ENCODE measurements at regions not wholly inside any gene's neighbourhood (a gene's known extent, or its start where the extent isn't known, plus 50 kb on each side); places are given as distances from the start of the nearest gene placed in this dataset.

GRCh38 chr18:22467760-22468553 lies 50.2 kb upstream of the CTAGE1 start:
- Histone ChIP-seq H3K27ac (peak overlapping the region; percentile 78 to 84), H3K36me3 (no peaks in the 10 kb centered on the region), H3K9me3 (no peaks in the 10 kb centered on the region), H3K27me3 (no peaks in the 10 kb centered on the region), H3K4me1 (peaks cover 0 to 76% (median 54%) of the 10 kb centered on the region in 4 donors), H3K4me3 (no peak overlapping the region)
- peak; percentile 75 to 82 for DNase-seq
- intact Hi-C loops (cut with DNase I; ENCODE audit: low total_unique reads) = loop anchor here (10.0 kb wide), 1 partner anchor 293 kb away; no protein-coding TSS in a partner anchor
- no peak for TF ChIP-seq CTCF (IDR thresholded peaks at IDR 0.05)

DNA sequence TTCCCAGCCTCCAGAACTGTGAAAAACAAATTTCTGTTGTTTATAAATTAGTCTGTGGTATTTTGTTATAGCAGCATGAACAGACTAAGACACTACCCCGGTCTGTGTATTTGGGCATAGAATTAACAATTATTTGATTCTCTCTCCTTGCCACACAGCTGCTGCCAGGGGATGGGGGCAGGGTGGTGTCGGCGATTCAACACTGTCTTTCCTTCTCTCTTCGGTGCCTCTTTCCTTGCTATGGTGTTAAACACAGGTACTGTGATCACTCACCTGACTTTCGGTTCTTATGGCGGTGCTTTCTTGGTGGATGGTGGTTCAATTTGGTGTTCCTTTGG lies 50.8 kb upstream of the CTAGE1 start:
- no peak for DNase-seq
- TF ChIP-seq CTCF (IDR thresholded peaks at IDR 0.05) = no peak

DNA sequence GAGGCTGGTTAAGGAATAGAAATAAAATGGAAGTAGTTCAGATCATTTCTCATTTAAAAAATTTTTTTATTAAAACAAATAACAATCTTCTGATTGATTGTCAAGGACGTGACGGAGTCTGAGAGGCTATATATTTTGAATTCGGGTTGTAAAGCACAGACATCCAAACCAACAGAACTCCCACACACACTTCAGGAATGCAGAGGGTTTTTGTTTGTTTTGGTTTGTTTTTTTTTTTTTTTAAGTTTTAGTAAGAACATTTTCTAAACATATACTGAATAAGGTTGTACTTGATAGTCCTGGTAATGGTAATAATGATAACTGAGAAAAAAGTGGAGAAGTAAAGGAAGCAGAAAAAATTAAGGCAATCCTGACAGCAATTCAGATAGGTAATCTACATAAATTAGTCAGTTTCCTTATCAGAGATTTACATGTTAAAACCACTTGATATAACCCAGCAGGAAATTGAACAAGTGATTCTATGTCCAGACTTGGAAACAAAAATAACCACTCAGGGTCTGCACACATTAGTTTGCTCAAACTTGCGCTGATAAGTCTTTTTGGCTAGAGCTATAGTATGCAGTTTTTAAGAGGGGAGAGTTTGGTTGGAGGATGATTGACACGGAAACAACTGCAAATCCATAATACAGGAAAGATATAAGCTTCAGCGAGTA lies 51.5 kb upstream of the CTAGE1 start:
- H3K4me1 ChIP-seq = peaks cover 0 to 77% (median 54%) of the 10 kb centered on the region in 4 donors
- no peak for TF ChIP-seq CTCF (IDR thresholded peaks at IDR 0.05)
- no peaks in the 10 kb centered on the region for H3K9me3 ChIP-seq
- no peak overlapping the region for H3K4me3 ChIP-seq
- no peaks in the 10 kb centered on the region for H3K27me3 ChIP-seq
- intact Hi-C loops (cut with DNase I; ENCODE audit: low total_unique reads) = loop anchor here (10.0 kb wide), 1 partner anchor 294 kb away; no protein-coding TSS in a partner anchor
- peak overlapping the region; percentile 78 to 84 for H3K27ac ChIP-seq
- no peaks in the 10 kb centered on the region for H3K36me3 ChIP-seq
- DNase-seq = no peak

More for the DNA sequence above, 50.8 kb upstream of the CTAGE1 start:
- Histone ChIP-seq H3K27me3 (no peaks in the 10 kb centered on the region), H3K4me1 (peaks cover 0 to 77% (median 54%) of the 10 kb centered on the region in 4 donors), H3K4me3 (no peak overlapping the region), H3K36me3 (no peaks in the 10 kb centered on the region), H3K9me3 (no peaks in the 10 kb centered on the region), H3K27ac (peak overlapping the region; percentile 78 to 84)
- intact Hi-C loops (cut with DNase I; ENCODE audit: low total_unique reads) = loop anchor here (10.0 kb wide), 1 partner anchor 294 kb away; no protein-coding TSS in a partner anchor

GRCh38 chr18:22469926-22470247 lies 52.2 kb upstream of the CTAGE1 start:
- intact Hi-C loops (cut with DNase I; ENCODE audit: low total_unique reads) = loop anchor here (5.0 to 10.0 kb wide), 2 partner anchors 87 to 295 kb away; no protein-coding TSS in a partner anchor
- no peak for DNase-seq
- Histone ChIP-seq H3K4me1 (peaks cover 0 to 77% (median 54%) of the 10 kb centered on the region in 4 donors), H3K27ac (peak overlapping the region; percentile 78 to 84), H3K4me3 (no peak overlapping the region), H3K36me3 (no peaks in the 10 kb centered on the region), H3K27me3 (no peaks in the 10 kb centered on the region), H3K9me3 (no peaks in the 10 kb centered on the region)
- TF ChIP-seq CTCF (IDR thresholded peaks at IDR 0.05) = no peak

- Histone ChIP-seq H3K4me1 (peaks cover 0 to 74% (median 54%) of the 10 kb centered on the region in 4 donors), H3K36me3 (no peaks in the 10 kb centered on the region), H3K4me3 (no peak overlapping the region), H3K9me3 (no peaks in the 10 kb centered on the region), H3K27me3 (no peaks in the 10 kb centered on the region), H3K27ac (peak overlapping the region; percentile 78 to 84)
- TF ChIP-seq CTCF (IDR thresholded peaks at IDR 0.05) = no peak
- intact Hi-C loops (cut with DNase I; ENCODE audit: low total_unique reads) = loop anchor here (5.0 kb wide), 1 partner anchor 87 kb away; no protein-coding TSS in a partner anchor
- peak; percentile 43 to 80 for DNase-seq
Observed at GRCh38 chr18:22470248-22471235, 52.8 kb upstream of the CTAGE1 start.

Data from tibial artery (tissue), 4 donors.